ENCODE measurements at regions not wholly inside any gene's neighbourhood (a gene's known extent, or its start where the extent isn't known, plus 50 kb on each side); places are given as distances from the start of the nearest gene placed in this dataset.
A peak's percentile ranks its signal among the peaks of the same experiment; 100 is the strongest.

DNA sequence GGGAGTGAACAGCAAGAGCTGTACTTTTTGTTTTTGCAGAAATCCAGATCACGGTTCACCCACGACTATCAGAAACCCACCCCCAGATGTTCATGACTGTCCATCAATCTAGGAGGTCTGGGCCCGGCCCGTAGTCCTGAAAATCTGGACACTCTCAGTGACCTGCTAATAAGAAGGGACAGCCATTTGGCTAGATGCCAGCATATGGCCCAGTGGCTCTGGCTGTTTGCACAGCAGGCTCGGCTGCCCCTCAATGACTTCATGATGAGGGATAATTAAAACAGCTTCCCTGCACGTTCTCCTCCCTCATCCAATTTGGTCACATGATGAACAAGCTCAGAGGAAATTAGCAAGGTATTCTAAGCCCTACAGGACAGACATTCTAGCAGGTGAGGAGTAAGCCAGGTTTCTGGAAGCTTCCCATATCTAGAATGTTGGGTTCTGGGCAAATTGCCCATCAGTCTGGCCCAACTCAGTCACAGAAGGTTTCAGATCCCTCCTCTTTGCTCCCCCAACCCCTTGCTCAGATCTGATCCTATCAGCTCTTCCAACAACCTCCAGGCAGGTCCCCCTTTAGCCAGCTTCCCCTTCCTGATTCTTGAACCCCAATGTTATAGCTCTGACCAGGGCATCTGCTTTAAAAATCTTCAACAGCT lies 397.3 kb downstream of the SHANK2 start:
- ATAC-seq (ENCODE audit: insufficient read depth, low FRiP score) = no peak
- H3K27me3 ChIP-seq (ENCODE audit: control insufficient read depth in 3 of 3, insufficient read depth in 3 of 3, low read length in 2 of 3) = no peaks in the 10 kb centered on the region
- H3K4me3 ChIP-seq = no peak overlapping the region
- no peaks in the 10 kb centered on the region for H3K36me3 ChIP-seq (ENCODE audit: control insufficient read depth in 4 of 4, insufficient read depth in 4 of 4, low read length in 4 of 4)
- H3K9me3 ChIP-seq (ENCODE audit: control insufficient read depth in 4 of 4, insufficient read depth in 3 of 4, low read length in 3 of 4) = peaks cover 0 to 5% (median 0%) of the 10 kb centered on the region in 4 donors
- 55% methylated on average over 6 of the region's 6 CpGs for WGBS, 2 donors
- H3K9ac ChIP-seq (ENCODE audit: insufficient read depth in 1 of 2, low read length in 2 of 2) = no peak overlapping the region
- peak; percentile 37 to 49 (median 43) for DNase-seq
- H3K4me1 ChIP-seq (ENCODE audit: control insufficient read depth in 5 of 5, insufficient read depth in 5 of 5, low read length in 5 of 5) = peaks cover 0 to 8% (median 0%) of the 10 kb centered on the region in 5 donors
- H3K27ac ChIP-seq (ENCODE audit: low read depth in 1 of 2, low read length in 1 of 2) = no peak overlapping the region
- TF ChIP-seq, protein P1, sequence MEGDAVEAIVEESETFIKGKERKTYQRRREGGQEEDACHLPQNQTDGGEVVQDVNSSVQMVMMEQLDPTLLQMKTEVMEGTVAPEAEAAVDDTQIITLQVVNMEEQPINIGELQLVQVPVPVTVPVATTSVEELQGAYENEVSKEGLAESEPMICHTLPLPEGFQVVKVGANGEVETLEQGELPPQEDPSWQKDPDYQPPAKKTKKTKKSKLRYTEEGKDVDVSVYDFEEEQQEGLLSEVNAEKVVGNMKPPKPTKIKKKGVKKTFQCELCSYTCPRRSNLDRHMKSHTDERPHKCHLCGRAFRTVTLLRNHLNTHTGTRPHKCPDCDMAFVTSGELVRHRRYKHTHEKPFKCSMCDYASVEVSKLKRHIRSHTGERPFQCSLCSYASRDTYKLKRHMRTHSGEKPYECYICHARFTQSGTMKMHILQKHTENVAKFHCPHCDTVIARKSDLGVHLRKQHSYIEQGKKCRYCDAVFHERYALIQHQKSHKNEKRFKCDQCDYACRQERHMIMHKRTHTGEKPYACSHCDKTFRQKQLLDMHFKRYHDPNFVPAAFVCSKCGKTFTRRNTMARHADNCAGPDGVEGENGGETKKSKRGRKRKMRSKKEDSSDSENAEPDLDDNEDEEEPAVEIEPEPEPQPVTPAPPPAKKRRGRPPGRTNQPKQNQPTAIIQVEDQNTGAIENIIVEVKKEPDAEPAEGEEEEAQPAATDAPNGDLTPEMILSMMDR (IDR thresholded peaks at IDR 0.05; ENCODE audit: control extremely low read depth, extremely low read depth) = no peak

DNA sequence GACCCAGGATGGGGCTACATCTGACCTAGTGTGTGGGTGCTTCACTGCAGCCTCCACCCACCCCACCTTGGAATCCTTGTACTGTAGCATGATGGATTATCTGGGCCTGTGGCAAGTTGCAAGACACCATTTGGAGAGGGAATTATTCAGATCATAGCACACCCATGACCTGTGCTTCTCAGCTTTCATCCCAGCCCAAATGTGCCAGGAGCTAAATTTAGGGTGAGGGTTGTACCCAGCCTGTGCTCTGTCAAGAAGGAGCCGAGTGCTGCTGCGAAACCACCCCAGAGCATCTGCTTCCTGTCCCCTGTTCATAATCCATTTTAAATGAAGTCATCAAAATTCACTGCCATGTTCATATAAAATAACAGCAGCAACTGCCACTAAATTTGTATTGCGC lies 394.5 kb downstream of the SHANK2 start:
- WGBS, 2 donors = 80 to 82% methylated on average over 3 of the region's 3 CpGs
- no peak for DNase-seq
- no peaks in the 10 kb centered on the region for H3K9me3 ChIP-seq (ENCODE audit: control insufficient read depth in 4 of 4, insufficient read depth in 3 of 4, low read length in 3 of 4)

DNA sequence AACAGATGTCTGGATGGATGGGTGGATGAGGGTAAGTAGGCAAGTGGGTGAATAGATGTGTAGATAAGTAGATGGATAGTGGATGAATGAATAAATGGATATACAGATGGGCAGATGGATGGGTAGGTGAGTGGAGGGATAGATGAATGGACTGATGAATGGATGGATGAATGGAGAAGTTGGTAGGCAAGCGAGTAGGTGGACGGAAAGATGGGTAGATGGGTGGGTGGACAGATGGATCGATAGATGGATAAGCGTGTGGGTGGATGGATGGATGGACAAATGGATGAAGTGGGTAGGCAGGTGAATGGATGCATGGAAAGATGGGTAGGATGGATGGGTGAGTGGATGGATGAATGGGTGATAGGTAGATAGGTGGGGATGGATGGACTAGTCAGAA lies 393.2 kb downstream of the SHANK2 start:
- Histone ChIP-seq H3K4me3 (no peak overlapping the region), H3K9ac (ENCODE audit: insufficient read depth in 1 of 2, low read length in 2 of 2) (no peak overlapping the region), H3K27me3 (ENCODE audit: control insufficient read depth in 3 of 3, insufficient read depth in 3 of 3, low read length in 2 of 3) (no peaks in the 10 kb centered on the region), H3K4me1 (ENCODE audit: control insufficient read depth in 5 of 5, insufficient read depth in 5 of 5, low read length in 5 of 5) (peaks cover 0 to 8% (median 0%) of the 10 kb centered on the region in 5 donors), H3K36me3 (ENCODE audit: control insufficient read depth in 4 of 4, insufficient read depth in 4 of 4, low read length in 4 of 4) (peaks cover 0 to 1% (median 0%) of the 10 kb centered on the region in 4 donors), H3K9me3 (ENCODE audit: control insufficient read depth in 4 of 4, insufficient read depth in 3 of 4, low read length in 3 of 4) (no peaks in the 10 kb centered on the region), H3K27ac (ENCODE audit: low read depth in 1 of 2, low read length in 1 of 2) (no peak overlapping the region)
- DNase-seq = no peak
- ATAC-seq (ENCODE audit: insufficient read depth, low FRiP score) = no peak
- WGBS, 2 donors = 93 to 98% methylated on average over 4 of the region's 4 CpGs
- TF ChIP-seq, protein P1 (IDR thresholded peaks at IDR 0.05; ENCODE audit: control extremely low read depth, extremely low read depth) = no peak

More for the DNA sequence above, 394.5 kb downstream of the SHANK2 start:
- Histone ChIP-seq H3K4me1 (ENCODE audit: control insufficient read depth in 5 of 5, insufficient read depth in 5 of 5, low read length in 5 of 5) (peaks cover 0 to 8% (median 0%) of the 10 kb centered on the region in 5 donors), H3K9ac (ENCODE audit: insufficient read depth in 1 of 2, low read length in 2 of 2) (no peak overlapping the region), H3K27ac (ENCODE audit: low read depth in 1 of 2, low read length in 1 of 2) (no peak overlapping the region), H3K36me3 (ENCODE audit: control insufficient read depth in 4 of 4, insufficient read depth in 4 of 4, low read length in 4 of 4) (no peaks in the 10 kb centered on the region), H3K27me3 (ENCODE audit: control insufficient read depth in 3 of 3, insufficient read depth in 3 of 3, low read length in 2 of 3) (no peaks in the 10 kb centered on the region), H3K4me3 (no peak overlapping the region)
- no peak for ATAC-seq (ENCODE audit: insufficient read depth, low FRiP score)
- TF ChIP-seq, protein P1 (IDR thresholded peaks at IDR 0.05; ENCODE audit: control extremely low read depth, extremely low read depth) = no peak

DNA sequence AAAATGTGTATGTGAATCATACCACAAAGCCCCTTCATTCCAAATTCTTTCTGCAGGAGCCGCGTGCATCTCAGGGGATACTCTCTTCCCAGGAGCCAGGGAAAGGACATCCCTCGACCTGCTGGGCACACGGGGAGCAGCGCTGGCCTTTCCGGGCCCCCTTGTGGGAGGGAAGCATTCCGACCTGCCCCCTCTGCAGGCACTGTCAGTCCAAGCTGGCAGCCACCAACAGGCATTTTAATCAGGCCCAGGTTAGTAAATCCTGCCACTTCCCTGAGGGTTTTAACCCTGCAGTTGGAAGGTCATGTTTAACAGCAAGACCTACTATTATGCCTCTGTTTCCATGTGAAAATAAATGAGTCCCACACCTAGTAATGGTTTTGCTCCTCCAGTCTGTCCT lies 391.5 kb downstream of the SHANK2 start:
- WGBS, 2 donors = 60 to 67% methylated on average over 7 of the region's 7 CpGs
- peaks cover 0 to 1% (median 0%) of the 10 kb centered on the region in 4 donors for H3K36me3 ChIP-seq (ENCODE audit: control insufficient read depth in 4 of 4, insufficient read depth in 4 of 4, low read length in 4 of 4)
- TF ChIP-seq, protein P1 (IDR thresholded peaks at IDR 0.05; ENCODE audit: control extremely low read depth, extremely low read depth) = no peak
- H3K9me3 ChIP-seq (ENCODE audit: control insufficient read depth in 4 of 4, insufficient read depth in 3 of 4, low read length in 3 of 4) = no peaks in the 10 kb centered on the region
- no peak overlapping the region for H3K4me3 ChIP-seq
- H3K4me1 ChIP-seq (ENCODE audit: control insufficient read depth in 5 of 5, insufficient read depth in 5 of 5, low read length in 5 of 5) = no peaks in the 10 kb centered on the region
- no peak overlapping the region for H3K27ac ChIP-seq (ENCODE audit: low read depth in 1 of 2, low read length in 1 of 2)
- no peak overlapping the region for H3K9ac ChIP-seq (ENCODE audit: insufficient read depth in 1 of 2, low read length in 2 of 2)
- DNase-seq = no peak
- ATAC-seq (ENCODE audit: insufficient read depth, low FRiP score) = no peak
- H3K27me3 ChIP-seq (ENCODE audit: control insufficient read depth in 3 of 3, insufficient read depth in 3 of 3, low read length in 2 of 3) = no peaks in the 10 kb centered on the region

Data from lung (tissue), 11 donors.